Immature natural killer cell (primary cell): ENCODE measurements at regions not wholly inside any gene's neighbourhood (a gene's known extent, or its start where the extent isn't known, plus 50 kb on each side); places are given as distances from the start of the nearest gene placed in this dataset.

Experiments
- DNase-seq, 3 donors: peaks; one replicate each; pipeline ENCODE4 v3.0.0; 2022; ENCODE audit warnings: mixed read lengths in 1 of 3
- H3K27ac Mint-ChIP-seq, 6 donors: one replicate each; pipeline ENCODE4 v1.8.0; 2020; ENCODE audit warnings: mixed read lengths in 6 of 6, mild to moderate bottlenecking in 5 of 6, inconsistent platforms in 4 of 6, moderate library complexity in 3 of 6
- H3K27me3 Mint-ChIP-seq, 3 donors: one replicate each; pipeline ENCODE4 v1.8.0; 2020 to 2021; ENCODE audit warnings: low read depth in 3 of 3, mild to moderate bottlenecking in 3 of 3, mixed read lengths in 3 of 3, moderate library complexity in 3 of 3, inconsistent platforms in 1 of 3
- H3K36me3 Mint-ChIP-seq, 3 donors: one replicate each; pipeline ENCODE4 v1.8.0; 2020; ENCODE audit warnings: mixed read lengths in 3 of 3, inconsistent platforms in 2 of 3, mild to moderate bottlenecking in 2 of 3
- H3K4me1 Mint-ChIP-seq, 2 donors: one replicate each; pipeline ENCODE4 v1.8.0; 2020; ENCODE audit warnings: inconsistent platforms in 2 of 2, mild to moderate bottlenecking in 2 of 2, mixed read lengths in 2 of 2, moderate library complexity in 1 of 2
- H3K4me3 Mint-ChIP-seq, 5 donors: one replicate each; pipeline ENCODE4 v1.8.0; 2020; ENCODE audit warnings: mild to moderate bottlenecking in 5 of 5, mixed read lengths in 5 of 5, inconsistent platforms in 3 of 5, moderate library complexity in 3 of 5
- H3K9me3 Mint-ChIP-seq, 6 donors: one replicate each; pipeline ENCODE4 v1.8.0; 2020; ENCODE audit warnings: mild to moderate bottlenecking in 6 of 6, mixed read lengths in 6 of 6, inconsistent platforms in 4 of 6, moderate library complexity in 3 of 6

DNA sequence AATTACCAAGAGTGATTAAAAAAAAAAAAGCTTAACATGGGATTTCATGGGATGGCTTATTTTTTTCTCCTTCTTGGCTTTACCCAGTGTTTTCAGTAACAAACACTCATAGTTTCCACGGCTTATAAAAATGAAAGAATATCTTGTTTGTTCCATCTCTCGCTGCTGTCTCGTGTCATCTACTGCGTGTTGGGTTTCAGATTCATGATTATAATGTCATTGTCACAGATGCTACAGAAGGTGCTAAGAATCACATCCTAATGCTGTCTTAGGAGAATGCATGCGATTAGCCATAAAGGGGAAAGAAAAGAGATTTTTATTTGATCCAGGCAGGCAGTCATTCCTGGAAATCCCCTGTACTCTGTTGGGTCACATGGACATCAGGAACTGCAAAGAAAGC lies 1267.6 kb upstream of the TMEM132C start:
- DNase-seq, result no peak
- peaks cover 0 to 3% (median 0%) of the 10 kb centered on the region in 6 donors for H3K9me3 Mint-ChIP-seq
- H3K27me3 Mint-ChIP-seq, result peaks cover 0 to 5% (median 0%) of the 10 kb centered on the region in 3 donors
- H3K4me1 Mint-ChIP-seq, result no peaks in the 10 kb centered on the region
- no peak overlapping the region for H3K4me3 Mint-ChIP-seq
- no peak overlapping the region for H3K27ac Mint-ChIP-seq
- no peaks in the 10 kb centered on the region for H3K36me3 Mint-ChIP-seq

DNA sequence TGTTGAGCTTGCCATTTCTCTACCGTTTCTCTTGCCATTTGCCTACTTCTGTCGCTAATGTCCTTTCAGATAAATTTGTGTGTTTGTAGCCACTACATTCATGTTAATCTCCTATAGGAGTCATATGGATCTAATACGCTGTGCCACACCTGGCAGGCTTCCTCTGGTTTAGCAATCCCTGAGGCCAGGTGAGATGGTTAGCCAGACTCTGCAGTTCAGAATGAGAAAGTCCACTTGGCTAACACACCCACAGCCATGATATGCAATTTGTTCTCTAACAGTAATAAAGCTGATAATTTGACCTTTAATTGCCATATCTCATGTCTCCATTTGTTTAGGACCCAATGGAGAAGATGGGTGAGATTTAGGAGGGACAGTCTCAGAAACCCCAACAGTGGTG lies 1261.6 kb upstream of the TMEM132C start:
- Mint-ChIP-seq H3K27me3 (peaks cover 0 to 2% (median 0%) of the 10 kb centered on the region in 3 donors), H3K27ac (no peak overlapping the region), H3K4me1 (no peaks in the 10 kb centered on the region), H3K4me3 (no peak overlapping the region), H3K9me3 (peaks cover 0 to 3% (median 0%) of the 10 kb centered on the region in 6 donors), H3K36me3 (no peaks in the 10 kb centered on the region)
- no peak for DNase-seq

DNA sequence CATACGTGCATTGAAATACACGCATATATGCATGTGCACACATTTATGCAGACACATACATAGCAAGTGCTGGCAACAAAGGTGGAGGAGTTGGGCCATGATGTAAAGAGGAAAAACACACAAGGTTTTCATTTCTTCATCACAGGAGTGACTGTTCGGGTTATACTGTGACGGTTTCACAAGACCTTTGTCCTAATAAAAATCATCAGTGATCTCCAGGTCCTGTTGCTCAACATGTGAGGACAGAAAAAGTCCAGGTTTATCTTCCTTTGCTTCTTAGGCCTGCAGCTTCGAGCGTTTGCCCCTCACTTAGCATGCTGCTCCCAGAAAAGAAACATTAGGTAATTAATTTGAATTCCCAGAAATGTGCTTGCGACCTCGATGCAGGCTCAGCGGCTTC lies 1260.0 kb upstream of the TMEM132C start:
- Mint-ChIP-seq H3K9me3 (peaks cover 0 to 3% (median 0%) of the 10 kb centered on the region in 6 donors), H3K27me3 (peaks cover 0 to 2% (median 0%) of the 10 kb centered on the region in 3 donors), H3K27ac (no peak overlapping the region), H3K4me1 (no peaks in the 10 kb centered on the region), H3K4me3 (no peak overlapping the region), H3K36me3 (no peaks in the 10 kb centered on the region)
- DNase-seq, result no peak

DNA sequence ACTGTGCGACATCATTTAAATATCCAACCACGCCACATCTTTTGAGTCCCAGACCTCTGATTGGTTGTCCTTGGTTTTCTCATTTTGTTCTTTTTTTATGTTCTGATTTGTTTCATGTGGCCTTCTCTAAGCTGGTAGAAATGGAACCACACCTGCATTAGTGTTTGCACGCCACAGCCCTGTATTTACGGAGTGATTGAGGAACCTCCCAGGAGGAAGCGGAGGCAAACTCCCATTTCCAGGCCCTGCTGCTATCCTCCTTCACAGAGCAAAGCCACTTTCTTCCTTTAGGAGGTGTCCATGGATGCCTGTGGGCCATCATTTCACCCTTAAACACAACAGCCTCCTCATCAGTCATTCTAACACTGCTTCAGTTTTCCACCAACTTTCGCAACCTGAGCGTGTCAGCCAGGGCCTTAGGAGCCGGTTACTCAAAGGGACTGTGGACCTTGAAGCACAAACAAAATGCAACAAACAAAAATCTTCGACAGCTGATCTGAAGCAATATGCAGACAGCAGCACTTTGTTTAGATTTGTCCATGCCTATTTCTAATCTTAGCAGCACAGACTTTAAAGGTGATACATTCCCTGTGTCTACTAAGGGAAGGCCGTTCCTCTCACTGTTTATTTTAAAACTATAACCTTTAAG lies 1258.1 kb upstream of the TMEM132C start:
- Mint-ChIP-seq H3K4me3 (no peak overlapping the region), H3K27me3 (peaks cover 0 to 2% (median 0%) of the 10 kb centered on the region in 3 donors), H3K27ac (no peak overlapping the region), H3K36me3 (no peaks in the 10 kb centered on the region), H3K4me1 (no peaks in the 10 kb centered on the region), H3K9me3 (peaks cover 0 to 5% (median 2%) of the 10 kb centered on the region in 6 donors)
- no peak for DNase-seq

DNA sequence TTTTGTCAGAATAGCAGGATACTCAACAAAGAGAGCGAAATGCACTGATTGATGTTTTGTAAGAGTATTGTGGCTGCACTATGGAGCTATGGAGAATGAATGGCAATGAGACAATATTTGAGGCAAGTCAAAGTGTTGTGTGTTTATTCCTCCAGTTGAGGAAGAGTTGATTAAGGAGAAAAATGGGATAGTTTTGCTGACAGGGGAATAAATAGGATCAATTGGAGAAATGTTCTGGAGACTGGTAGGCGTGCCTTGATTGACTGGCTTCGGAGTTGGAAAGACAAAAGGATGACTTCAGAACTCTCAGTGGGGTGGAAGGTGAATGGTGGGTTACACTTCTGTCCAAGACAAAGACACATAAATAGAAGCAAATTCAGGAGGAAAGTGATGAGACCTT lies 1254.9 kb upstream of the TMEM132C start:
- H3K4me3 Mint-ChIP-seq, result no peak overlapping the region
- no peak for DNase-seq
- H3K4me1 Mint-ChIP-seq, result no peaks in the 10 kb centered on the region
- H3K27me3 Mint-ChIP-seq, result peaks cover 0 to 4% (median 0%) of the 10 kb centered on the region in 3 donors
- peaks cover 0 to 5% (median 3%) of the 10 kb centered on the region in 6 donors for H3K9me3 Mint-ChIP-seq
- no peaks in the 10 kb centered on the region for H3K36me3 Mint-ChIP-seq
- H3K27ac Mint-ChIP-seq, result no peak overlapping the region

DNA sequence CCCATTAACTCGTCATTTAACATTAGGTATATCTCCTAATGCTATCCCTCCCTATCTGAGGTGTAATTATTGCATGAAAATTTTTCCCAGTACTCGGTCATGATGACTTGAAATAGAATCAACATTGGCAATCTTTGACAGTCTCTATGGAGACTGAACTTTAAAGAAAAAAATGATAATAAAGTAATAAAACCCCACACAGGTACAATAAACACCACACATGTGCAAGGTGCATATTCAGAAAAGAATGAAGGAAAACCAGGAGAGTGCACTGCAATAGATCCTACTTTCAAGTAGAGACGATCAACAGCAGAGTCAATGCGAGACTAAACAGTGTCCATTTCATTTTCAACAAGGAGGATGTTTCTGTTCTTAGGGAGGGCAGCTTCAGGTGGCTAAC lies 1253.8 kb upstream of the TMEM132C start:
- no peak for DNase-seq
- Mint-ChIP-seq H3K36me3 (no peaks in the 10 kb centered on the region), H3K27ac (no peak overlapping the region), H3K4me1 (no peaks in the 10 kb centered on the region), H3K27me3 (peaks cover 0 to 2% (median 0%) of the 10 kb centered on the region in 3 donors), H3K4me3 (no peak overlapping the region), H3K9me3 (peaks cover 0 to 5% (median 3%) of the 10 kb centered on the region in 6 donors)

DNA sequence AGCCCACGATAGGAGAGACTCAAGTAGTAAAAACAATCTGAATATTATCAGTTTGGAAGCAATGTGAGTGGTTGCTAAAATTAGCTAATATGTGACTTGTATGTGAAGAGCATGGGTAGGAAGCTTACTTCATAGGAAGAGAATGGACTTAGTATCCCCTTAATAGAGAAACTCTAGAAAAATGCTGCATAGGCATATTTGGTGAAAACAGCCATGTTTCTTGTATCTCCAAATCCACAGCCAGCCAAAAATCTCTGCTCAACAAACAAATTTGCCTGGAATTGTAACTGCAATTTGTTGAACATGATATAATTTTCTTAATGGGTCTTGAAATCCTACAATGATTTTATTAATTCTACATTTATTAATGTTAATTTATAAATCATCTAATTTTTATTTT lies 1252.9 kb upstream of the TMEM132C start:
- Mint-ChIP-seq H3K4me3 (no peak overlapping the region), H3K36me3 (no peaks in the 10 kb centered on the region)

DNA sequence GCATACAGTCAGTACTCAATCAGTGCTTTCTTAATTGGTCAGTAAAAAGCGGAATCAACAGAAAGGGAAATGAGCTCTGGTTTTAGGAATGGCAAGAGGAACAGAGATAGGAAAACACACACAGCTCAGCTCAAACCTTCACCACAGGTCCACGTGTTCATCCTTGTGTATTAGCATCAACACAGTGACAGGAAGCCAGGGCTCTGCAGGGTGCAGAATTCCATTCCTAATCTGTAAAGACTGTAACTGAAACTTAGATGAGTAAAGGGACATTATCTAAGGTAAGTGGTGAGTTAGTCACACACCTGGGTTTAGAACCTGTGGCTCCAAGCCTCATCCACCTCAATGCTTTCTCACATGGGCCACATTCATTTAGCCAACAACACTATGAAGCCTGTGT lies 1242.2 kb upstream of the TMEM132C start:
- Mint-ChIP-seq H3K4me3 (no peak overlapping the region), H3K27me3 (peaks cover 0 to 5% (median 3%) of the 10 kb centered on the region in 3 donors)
- no peak for DNase-seq

More for the DNA sequence above, 1252.9 kb upstream of the TMEM132C start:
- peaks cover 0 to 4% (median 3%) of the 10 kb centered on the region in 3 donors for H3K27me3 Mint-ChIP-seq
- no peak for DNase-seq
- no peaks in the 10 kb centered on the region for H3K4me1 Mint-ChIP-seq
- peaks cover 0 to 5% (median 3%) of the 10 kb centered on the region in 6 donors for H3K9me3 Mint-ChIP-seq
- no peak overlapping the region for H3K27ac Mint-ChIP-seq

DNA sequence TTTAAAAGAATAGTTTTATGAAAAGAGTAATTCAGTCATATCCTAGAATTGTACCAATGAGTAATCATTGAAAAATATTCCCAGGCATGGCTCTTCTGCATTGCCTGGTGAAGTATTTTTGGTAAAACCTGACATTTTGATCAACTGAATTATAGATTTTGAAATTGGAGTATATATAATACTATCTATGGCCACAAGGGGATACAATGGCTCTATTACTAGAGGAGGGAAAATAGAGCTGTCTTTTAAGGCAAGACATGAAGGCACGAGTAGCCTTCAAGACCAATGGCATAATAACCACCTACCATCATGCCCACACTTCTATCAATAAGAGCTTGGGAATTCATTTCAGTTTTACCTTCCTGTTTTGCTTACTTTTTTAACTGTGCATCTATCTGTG lies 1241.4 kb upstream of the TMEM132C start:
- H3K4me3 Mint-ChIP-seq, result no peak overlapping the region
- H3K4me1 Mint-ChIP-seq, result no peaks in the 10 kb centered on the region
- H3K27me3 Mint-ChIP-seq, result peaks cover 0 to 5% (median 3%) of the 10 kb centered on the region in 3 donors
- no peak overlapping the region for H3K27ac Mint-ChIP-seq
- no peak for DNase-seq
- H3K9me3 Mint-ChIP-seq, result peaks cover 0 to 5% (median 0%) of the 10 kb centered on the region in 6 donors
- no peaks in the 10 kb centered on the region for H3K36me3 Mint-ChIP-seq

More for the DNA sequence above, 1242.2 kb upstream of the TMEM132C start:
- Mint-ChIP-seq H3K36me3 (no peaks in the 10 kb centered on the region), H3K27ac (no peak overlapping the region), H3K9me3 (peaks cover 0 to 5% (median 0%) of the 10 kb centered on the region in 6 donors), H3K4me1 (no peaks in the 10 kb centered on the region)

DNA sequence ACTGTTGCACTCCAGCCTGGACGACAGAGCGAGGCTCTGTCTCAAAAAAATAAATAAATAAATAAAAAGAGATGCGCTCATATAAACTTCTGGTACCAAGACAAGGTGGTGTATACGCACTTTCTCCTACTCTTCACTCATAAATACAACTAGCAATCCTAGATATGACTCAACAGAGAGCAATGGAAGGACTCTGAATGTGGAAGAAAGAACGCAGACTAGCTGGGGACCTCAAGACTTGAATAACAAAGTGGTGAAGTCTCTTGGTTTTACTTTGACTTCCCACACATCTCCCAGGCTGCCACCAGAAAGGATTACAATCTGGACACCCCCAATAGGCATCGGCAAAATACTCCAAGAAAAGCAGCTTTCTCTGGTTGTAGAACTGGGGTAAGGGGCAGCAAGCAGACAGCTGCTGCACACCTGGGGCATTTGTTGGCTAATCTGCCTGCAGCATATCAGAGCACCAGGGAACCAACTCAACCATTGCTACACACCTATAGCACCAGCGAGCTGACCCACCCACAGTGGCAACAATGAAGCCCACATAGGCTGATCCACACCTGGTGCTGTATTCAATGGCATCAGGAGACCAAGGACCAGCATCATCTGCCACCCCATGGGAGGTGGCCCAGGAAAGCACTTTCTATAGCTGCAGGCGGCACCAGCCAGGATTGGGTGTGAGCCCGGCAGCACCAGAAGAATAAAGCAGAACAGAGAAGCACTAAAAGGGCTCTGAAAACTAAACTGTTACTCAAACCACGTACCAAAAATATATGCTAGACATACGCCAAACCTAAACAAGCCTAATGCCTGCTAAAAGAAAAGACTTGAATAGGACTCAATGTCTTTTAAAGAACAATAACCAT lies 1231.7 kb upstream of the TMEM132C start:
- Mint-ChIP-seq H3K36me3 (no peaks in the 10 kb centered on the region), H3K4me3 (no peak overlapping the region), H3K27ac (no peak overlapping the region), H3K9me3 (peaks cover 0 to 3% (median under 1%) of the 10 kb centered on the region in 6 donors), H3K27me3 (no peaks in the 10 kb centered on the region), H3K4me1 (no peaks in the 10 kb centered on the region)
- DNase-seq, result no peak

DNA sequence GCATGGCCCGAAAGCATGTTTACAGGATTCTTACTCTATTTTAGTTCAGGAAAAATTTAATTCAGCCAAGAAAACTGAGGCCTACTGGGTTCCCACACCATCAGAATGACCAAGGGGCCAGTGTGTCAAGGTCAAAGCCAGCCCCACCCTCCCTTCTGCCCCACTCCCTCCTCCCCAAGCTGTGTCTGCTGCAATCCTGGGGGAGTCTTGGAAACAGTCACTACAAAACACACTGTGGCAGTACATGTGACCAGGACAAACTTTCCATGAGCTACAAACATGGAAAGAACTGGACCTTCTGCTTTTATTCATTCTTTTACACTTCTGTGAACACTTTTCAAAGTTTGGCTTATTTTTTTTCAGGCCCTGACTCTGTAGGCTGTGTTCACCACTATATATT lies 1228.8 kb upstream of the TMEM132C start:
- Mint-ChIP-seq H3K27ac (no peak overlapping the region), H3K36me3 (no peaks in the 10 kb centered on the region), H3K9me3 (peaks cover 0 to 3% (median 2%) of the 10 kb centered on the region in 6 donors), H3K4me1 (no peaks in the 10 kb centered on the region), H3K4me3 (no peak overlapping the region), H3K27me3 (no peaks in the 10 kb centered on the region)
- no peak for DNase-seq

DNA sequence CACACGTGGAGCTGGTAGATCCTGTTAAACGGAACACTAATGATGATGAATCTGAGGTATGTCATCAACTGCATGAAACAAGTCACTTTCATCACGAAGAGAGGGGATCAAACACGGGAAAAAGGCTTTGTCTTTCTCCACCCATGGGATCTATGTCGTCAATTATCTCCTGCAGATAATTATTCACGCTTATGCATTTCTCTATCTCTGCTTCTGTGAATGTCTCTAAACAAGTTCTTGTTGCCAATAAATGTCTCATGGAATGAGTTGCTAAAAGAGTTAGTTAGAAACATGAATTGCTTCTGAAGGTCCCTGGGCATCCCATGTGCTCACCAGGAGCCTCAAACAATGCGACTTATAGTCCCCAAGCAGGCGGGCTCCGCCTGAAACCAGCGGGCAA lies 1228.2 kb upstream of the TMEM132C start:
- DNase-seq, result no peak
- Mint-ChIP-seq H3K36me3 (no peaks in the 10 kb centered on the region), H3K4me3 (no peak overlapping the region), H3K4me1 (no peaks in the 10 kb centered on the region), H3K9me3 (peaks cover 0 to 5% (median 2%) of the 10 kb centered on the region in 6 donors), H3K27me3 (no peaks in the 10 kb centered on the region), H3K27ac (no peak overlapping the region)

DNA sequence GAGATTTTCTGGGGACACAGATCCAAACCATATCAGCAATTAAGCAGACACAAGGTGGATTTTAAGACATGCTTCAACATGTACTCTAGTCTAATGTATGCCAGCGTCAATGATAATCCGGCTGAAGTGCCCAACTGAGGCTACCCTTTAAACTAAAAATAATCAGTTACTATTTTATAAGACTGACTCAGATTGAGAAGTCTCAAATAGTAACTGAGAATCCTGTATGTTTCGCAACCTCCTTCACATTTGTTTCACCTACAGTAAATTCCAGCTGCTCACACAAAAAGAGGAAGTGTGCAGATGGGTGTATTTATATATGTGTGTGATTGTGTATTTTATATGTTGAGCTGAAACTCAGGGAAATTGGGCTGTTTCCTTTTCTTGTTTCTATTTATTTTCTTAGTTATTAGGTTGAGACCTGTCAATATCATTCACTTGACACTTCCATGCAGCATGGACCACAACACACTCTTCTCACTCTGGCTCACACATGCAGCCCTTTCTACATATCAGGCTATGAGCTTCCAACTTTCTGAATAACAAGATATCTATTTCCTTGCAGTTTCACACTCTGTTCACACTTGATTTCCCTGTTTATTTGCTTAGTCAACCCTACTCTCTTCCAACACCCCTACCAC lies 1224.9 kb upstream of the TMEM132C start:
- Mint-ChIP-seq H3K27ac (no peak overlapping the region), H3K4me1 (no peaks in the 10 kb centered on the region), H3K27me3 (peaks cover 0 to 2% (median 0%) of the 10 kb centered on the region in 3 donors), H3K4me3 (no peak overlapping the region), H3K36me3 (no peaks in the 10 kb centered on the region), H3K9me3 (peaks cover 0 to 8% (median under 1%) of the 10 kb centered on the region in 6 donors)
- DNase-seq, result no peak

DNA sequence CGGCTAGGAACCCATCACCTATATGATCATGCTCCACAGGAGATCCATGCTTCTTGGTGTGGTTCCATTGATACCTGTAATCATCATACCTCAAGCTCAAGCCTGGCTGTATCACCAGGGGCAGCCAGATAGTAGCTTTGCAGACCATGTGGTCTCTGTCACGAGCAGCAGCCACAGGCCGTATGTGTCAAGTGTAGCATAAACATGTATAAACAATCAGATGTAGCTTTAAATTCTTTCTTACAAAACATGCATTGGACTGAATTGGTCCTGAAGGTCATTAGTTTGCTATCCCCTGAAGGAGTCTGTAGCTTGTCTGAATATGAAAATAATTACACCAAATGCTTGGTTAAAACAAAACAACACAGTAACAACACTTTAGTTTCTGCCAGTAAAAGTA lies 1223.2 kb upstream of the TMEM132C start:
- no peaks in the 10 kb centered on the region for H3K36me3 Mint-ChIP-seq
- H3K4me1 Mint-ChIP-seq, result no peaks in the 10 kb centered on the region
- no peak overlapping the region for H3K4me3 Mint-ChIP-seq
- no peak for DNase-seq
- peaks cover 0 to 8% (median under 1%) of the 10 kb centered on the region in 6 donors for H3K9me3 Mint-ChIP-seq
- peaks cover 0 to 3% (median 2%) of the 10 kb centered on the region in 3 donors for H3K27me3 Mint-ChIP-seq
- no peak overlapping the region for H3K27ac Mint-ChIP-seq
